HCT116 (cell line): ENCODE measurements at regions not wholly inside any gene's neighbourhood (a gene's known extent, or its start where the extent isn't known, plus 50 kb on each side); places are given as distances from the start of the nearest gene placed in this dataset.

Source experiments
- ATAC-seq: fragments of 200-7000 bp; cut with Tn5 transposase; 2 replicates; pipeline ENCODE4 v1.9.1; 2020; ENCODE audit warnings: mild to moderate bottlenecking, moderate library complexity
- BruUV-seq: library from RNA; stranded (reverse); fragments of 400-500 nt; replicated peaks from 2 replicates; lab custom pipeline; 2021; lab: Mats Ljungman, UMichigan
- CTCF ChIA-PET: fragments of 300-600 bp; sonication (Branson Sonifier 250); formaldehyde crosslinking; loops from one replicate; lab custom pipeline; 2021; ENCODE audit warnings: antibody characterized with exemption; lab: Charles Lee
- POLR2A ChIA-PET: fragments of 300-600, 350-600 bp; sonication (Branson Sonifier 250); formaldehyde crosslinking; loops from one replicate; lab custom pipeline; 2021; ENCODE audit warnings: antibody characterized with exemption; lab: Charles Lee
- RAD21 ChIA-PET, 2 experiments: fragments of 300-600 bp; sonication (Branson Sonifier 250); formaldehyde crosslinking; loops; one replicate each; lab custom pipeline; 2023; ENCODE audit warnings: low total read pairs in 2 of 2; ENCODE audit not compliant: uncharacterized antibody in 2 of 2, unreplicated experiment in 2 of 2, low non-redundant PET in 1 of 2; lab: Charles Lee
- DNase-seq: peaks from one replicate; pipeline ENCODE4 v3.0.0-alpha.2; 2010; ENCODE audit warnings: low read depth, low spot score
- H2AFZ ChIP-seq: fragments of 200-600 bp; shearing (Covaris generic), sonication (generic); 2 replicates; pipeline ENCODE4 v1.6.1; 2017; ENCODE audit warnings: low read depth, mixed run types, mixed read lengths, antibody characterized with exemption, low read length; ENCODE audit not compliant: poor library complexity, severe bottlenecking
- H3K27ac ChIP-seq: 2 replicates; pipeline ENCODE4 v1.5.1; 2012; ENCODE audit warnings: low read depth, low read length
- H3K27me3 ChIP-seq: fragments of 200-600 bp; sonication (generic); 2 replicates; pipeline ENCODE4 v1.6.1; 2016; ENCODE audit warnings: mixed run types, low read length, mixed read lengths; ENCODE audit not compliant: insufficient read depth
- H3K36me3 ChIP-seq, 2 experiments: fragments of 200-500 bp in 1 of 2; fragments of 200-600 bp in 1 of 2; sonication (Bioruptor generic) in 1 of 2; sonication (generic) in 1 of 2; 2 replicates each; pipeline versions ENCODE4 v1.5.1 to v1.6.1; 2014 to 2016; ENCODE audit warnings: low read length in 2 of 2, inconsistent platforms in 1 of 2, mixed read lengths in 1 of 2, mixed run types in 1 of 2; ENCODE audit not compliant: insufficient read depth in 2 of 2, control insufficient read depth in 1 of 2
- H3K4me1 ChIP-seq, 2 experiments: fragments of 200-600 bp in 1 of 2; sonication (generic) in 1 of 2; 2 replicates each; pipeline versions ENCODE4 v1.5.1 to v1.6.1; 2012 to 2017; ENCODE audit warnings: low read length in 2 of 2, inconsistent platforms in 1 of 2, mild to moderate bottlenecking in 1 of 2, mixed read lengths in 1 of 2, mixed run types in 1 of 2, moderate library complexity in 1 of 2; ENCODE audit not compliant: insufficient read depth in 2 of 2, control insufficient read depth in 1 of 2
- H3K4me2 ChIP-seq: fragments of 200-600 bp; sonication (generic); 2 replicates; pipeline ENCODE4 v1.6.1; 2017; ENCODE audit warnings: mixed run types, low read length, mixed read lengths
- H3K4me3 ChIP-seq, 2 experiments: fragments of 200-600 bp in 1 of 2; sonication (generic) in 1 of 2; replicated peaks in 1 of 2; 2 replicates each; pipeline ENCODE4 v1.5.1; 2011 to 2016; ENCODE audit warnings: low read length in 2 of 2, control low read depth in 1 of 2, low read depth in 1 of 2, mild to moderate bottlenecking in 1 of 2, mixed read lengths in 1 of 2, mixed run types in 1 of 2
- H3K79me2 ChIP-seq: fragments of 200-600 bp; sonication (generic); 2 replicates; pipeline ENCODE4 v1.6.1; 2017; ENCODE audit warnings: mild to moderate bottlenecking, mixed run types, low read length, moderate library complexity, mixed read lengths; ENCODE audit not compliant: insufficient read depth
- H3K9ac ChIP-seq: fragments of 200-600 bp; sonication (generic); 2 replicates; pipeline ENCODE4 v1.6.1; 2016; ENCODE audit warnings: low read length, mixed read lengths
- H3K9me2 ChIP-seq: fragments of 200-600 bp; sonication (generic), shearing (Covaris generic); 2 replicates; pipeline ENCODE4 v1.6.1; 2017; ENCODE audit warnings: mixed run types, mild to moderate bottlenecking, moderate library complexity; ENCODE audit not compliant: insufficient read depth
- H3K9me3 ChIP-seq, 2 experiments: fragments of 200-500 bp in 1 of 2; fragments of 200-600 bp in 1 of 2; sonication (Bioruptor generic) in 1 of 2; sonication (generic) in 1 of 2; 2 replicates each; pipeline ENCODE4 v1.6.1; 2014 to 2017; ENCODE audit warnings: low read length in 2 of 2, mixed read lengths in 2 of 2, inconsistent platforms in 1 of 2, low read depth in 1 of 2, mild to moderate bottlenecking in 1 of 2, mixed run types in 1 of 2, moderate library complexity in 1 of 2; ENCODE audit not compliant: control insufficient read depth in 1 of 2, insufficient read depth in 1 of 2
- H4K20me1 ChIP-seq: fragments of 200-600 bp; sonication (generic), shearing (Covaris generic); 2 replicates; pipeline ENCODE4 v1.6.1; 2017; ENCODE audit warnings: mixed run types, mild to moderate bottlenecking, moderate library complexity; ENCODE audit not compliant: insufficient read depth
- CBX3 ChIP-seq: IDR thresholded peaks from 2 replicates; pipeline ENCODE4 v1.6.1; 2012; ENCODE audit warnings: low read depth
- CEBPB ChIP-seq: IDR thresholded peaks from 2 replicates; pipeline ENCODE4 v1.6.1; 2012; ENCODE audit warnings: low read depth
- CTCF ChIP-seq, 3 experiments: fragments of 200-600 bp in 1 of 3; sonication (generic) in 1 of 3; IDR thresholded peaks in 2 of 3; conservative IDR thresholded peaks in 1 of 3; 2 replicates each; pipeline ENCODE4 v1.5.1; 2012 to 2017; ENCODE audit warnings: low read depth in 2 of 3, low read length in 2 of 3, antibody characterized with exemption in 1 of 3, borderline replicate concordance in 1 of 3, control low read depth in 1 of 3, mild to moderate bottlenecking in 1 of 3, mixed read lengths in 1 of 3, mixed run types in 1 of 3, moderate library complexity in 1 of 3; ENCODE audit not compliant: insufficient read depth in 1 of 3
- EGR1 ChIP-seq: IDR thresholded peaks from 2 replicates; pipeline ENCODE4 v1.6.1; 2012; ENCODE audit warnings: low read depth
- ELF1 ChIP-seq: IDR thresholded peaks from 2 replicates; pipeline ENCODE4 v1.6.1; 2012; ENCODE audit warnings: low read depth, borderline replicate concordance
- EZH2phosphoT487 ChIP-seq: fragments of 200-600 bp; IDR thresholded peaks from 2 replicates; pipeline ENCODE4 v1.6.1; 2018; ENCODE audit warnings: antibody characterized with exemption, borderline replicate concordance
- JUND ChIP-seq: IDR thresholded peaks from 2 replicates; pipeline ENCODE4 v1.6.1; 2012
- MAX ChIP-seq: IDR thresholded peaks from 2 replicates; pipeline ENCODE4 v1.6.1; 2012
- POLR2AphosphoS5 ChIP-seq: IDR thresholded peaks from 2 replicates; pipeline ENCODE4 v1.6.1; 2011; ENCODE audit warnings: mild to moderate bottlenecking, low read depth, low read length, moderate library complexity
- RAD21 ChIP-seq: IDR thresholded peaks from 2 replicates; pipeline ENCODE4 v1.6.1; 2012; ENCODE audit warnings: low read depth, mild to moderate bottlenecking
- SRF ChIP-seq: IDR thresholded peaks from 2 replicates; pipeline ENCODE4 v1.6.1; 2012; ENCODE audit warnings: low read depth
- TCF7L2 ChIP-seq: IDR thresholded peaks from 2 replicates; pipeline ENCODE4 v1.7.0; 2011; ENCODE audit warnings: borderline replicate concordance, inconsistent platforms; ENCODE audit not compliant: insufficient read depth, insufficient read length; ENCODE audit errors: extremely low read depth
- YY1 ChIP-seq: IDR thresholded peaks from 2 replicates; pipeline ENCODE4 v1.6.1; 2011; ENCODE audit warnings: low read length, low read depth, moderate library complexity, mild to moderate bottlenecking; ENCODE audit not compliant: insufficient replicate concordance; ENCODE audit errors: extremely low read depth
- ZBTB33 ChIP-seq: IDR thresholded peaks from 2 replicates; pipeline ENCODE4 v1.6.1; 2011; ENCODE audit warnings: mild to moderate bottlenecking, low read length, moderate library complexity; ENCODE audit not compliant: insufficient replicate concordance; ENCODE audit errors: extremely low read depth
- ZFX ChIP-seq: fragments of 450-650 bp; IDR thresholded peaks from 2 replicates; pipeline ENCODE4 v1.6.1; 2017
- ZNF274 ChIP-seq: fragments of 200-500 bp; sonication (Bioruptor generic); IDR thresholded peaks from 2 replicates; pipeline ENCODE4 v1.6.1; 2014; ENCODE audit warnings: mild to moderate bottlenecking, low read depth, low read length, inconsistent platforms
- intact Hi-C: fragments of 100-400 bp; cut with micrococcal nuclease; formaldehyde crosslinking; loops from 2 replicates; pipeline ENCODE4 v1.10.0; 2022

- POLR2A ChIA-PET, result no interaction called here
- no peaks in the 10 kb centered on the region for H3K79me2 ChIP-seq
- RAD21 ChIA-PET, result no interaction called here
These were observed 303.4 kb downstream of the ZNF621 start for GRCh38 chr3:40827942-40828688.

More at GRCh38 chr3:40827942-40828688, 303.4 kb downstream of the ZNF621 start:
- H3K27ac ChIP-seq, result no peak overlapping the region
- H3K4me1 ChIP-seq, result no peaks in the 10 kb centered on the region
- H3K9me2 ChIP-seq, result no peaks in the 10 kb centered on the region
- intact Hi-C loops, result no loop called here
- H3K36me3 ChIP-seq, result no peaks in the 10 kb centered on the region
- DNase-seq (no peak), ATAC-seq (no peak)
- TF ChIP-seq EZH2phosphoT487 (no peak), TCF7L2 (no peak), YY1 (no peak), CBX3 (no peak), ZFX (no peak), CTCF (IDR thresholded peaks at IDR 0.05 in 2 of 3, conservative IDR thresholded peaks at IDR 0.05 in 1 of 3; ENCODE audit: borderline replicate concordance in 1 of 3, insufficient read depth in 1 of 3, low read depth in 2 of 3, low read length in 2 of 3) (no peak), EGR1 (no peak), JUND (no peak), ZNF274 (no peak), ELF1 (no peak), SRF (no peak), ZBTB33 (no peak), RAD21 (no peak), CEBPB (no peak), MAX (no peak), POLR2AphosphoS5 (no peak)
- CTCF ChIA-PET, result no interaction called here
- H3K9ac ChIP-seq, result no peak overlapping the region
- no peaks in the 10 kb centered on the region for H4K20me1 ChIP-seq
- no peak overlapping the region for H3K4me3 ChIP-seq
- H3K4me2 ChIP-seq, result no peak overlapping the region
- no peaks in the 10 kb centered on the region for H3K9me3 ChIP-seq
- H2AFZ ChIP-seq, result no peak overlapping the region
- BruUV-seq, result no TSS peak
- no peaks in the 10 kb centered on the region; the same call in none of the 2 replicates for H3K27me3 ChIP-seq
